Skeletal muscle satellite cell (primary cell): ENCODE measurements at regions not wholly inside any gene's neighbourhood (a gene's known extent, or its start where the extent isn't known, plus 50 kb on each side); places are given as distances from the start of the nearest gene placed in this dataset.
"Not testable (repeated sequence)": the region's sequence is repeated elsewhere in the genome, so short reads cannot be mapped to it uniquely, and the experiment has no call there.

ENCODE experiments used
- H3K27me3 ChIP-seq: 2 replicates; pipeline ENCODE4 v1.7.0; 2013; ENCODE audit warnings: low read length; ENCODE audit not compliant: control insufficient read depth, insufficient read depth
- H3K36me3 ChIP-seq: 2 replicates; pipeline ENCODE4 v1.7.0; 2013; ENCODE audit warnings: mild to moderate bottlenecking, control low read depth, low read length; ENCODE audit not compliant: insufficient read depth
- H3K4me1 ChIP-seq: 2 replicates; pipeline ENCODE4 v1.7.0; 2013; ENCODE audit warnings: low read length; ENCODE audit not compliant: control insufficient read depth, insufficient read depth
- H3K4me2 ChIP-seq: 2 replicates; pipeline ENCODE4 v1.7.0; 2013; ENCODE audit warnings: mild to moderate bottlenecking, low read length
- H3K4me3 ChIP-seq: 2 replicates; pipeline ENCODE4 v1.7.0; 2013; ENCODE audit warnings: low read length
- H3K9ac ChIP-seq: 2 replicates; pipeline ENCODE4 v1.7.0; 2013; ENCODE audit warnings: mild to moderate bottlenecking, low read depth, low read length, moderate library complexity
- H3K9me3 ChIP-seq: replicated peaks from 2 replicates; pipeline ENCODE4 v1.7.0; 2013; ENCODE audit warnings: mild to moderate bottlenecking, control low read depth, low read length

DNA sequence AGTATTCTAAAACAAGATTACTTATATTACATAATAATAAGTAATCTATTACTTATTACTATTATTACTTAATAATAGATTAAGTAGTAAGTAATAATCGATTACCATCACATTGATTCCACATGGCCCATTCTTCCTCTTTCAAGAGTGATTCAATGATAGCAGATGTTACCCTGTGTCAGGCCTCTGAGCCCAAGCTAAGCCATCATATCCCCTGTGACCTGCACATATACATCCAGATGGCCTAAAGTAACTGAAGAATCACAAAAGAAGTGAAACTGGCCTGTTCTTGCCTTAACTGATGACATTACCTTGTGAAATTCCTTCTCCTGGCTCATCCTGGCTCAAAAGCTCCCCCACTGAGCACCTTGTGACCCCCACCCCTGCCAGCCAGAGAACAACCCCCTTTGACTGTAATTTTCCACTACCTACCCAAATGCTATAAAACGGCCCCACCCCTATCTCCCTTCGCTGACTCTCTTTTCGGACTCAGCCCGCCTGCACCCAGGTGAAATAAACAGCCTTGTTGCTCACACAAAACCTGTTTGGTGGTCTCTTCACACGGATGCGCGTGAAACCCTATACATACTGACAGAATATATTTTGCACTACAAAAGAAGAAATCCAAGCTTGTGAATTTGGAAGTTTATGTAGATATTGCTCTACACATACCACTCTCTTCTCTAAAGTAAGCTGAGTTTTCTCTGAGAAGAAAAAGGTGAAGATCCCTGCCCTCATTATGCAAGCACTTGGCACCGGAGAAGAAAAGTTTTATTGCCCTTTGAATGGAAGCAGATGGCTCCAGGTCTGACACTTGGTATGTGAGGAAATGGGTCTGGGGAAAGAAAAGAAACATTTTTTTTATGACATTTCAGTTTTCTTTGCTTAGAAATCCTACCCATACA, 488.6 kb upstream of the IMPG1 start:
- not testable (repeated sequence) for H3K4me3 ChIP-seq, H3K27me3 ChIP-seq, H3K4me1 ChIP-seq, H3K4me2 ChIP-seq, H3K36me3 ChIP-seq, H3K9me3 ChIP-seq, H3K9ac ChIP-seq

GRCh38 chr6:76553256-76553655, 480.8 kb upstream of the IMPG1 start:
- Histone ChIP-seq H3K4me2 (no peak overlapping the region), H3K36me3 (no peaks in the 10 kb centered on the region), H3K27me3 (no peaks in the 10 kb centered on the region), H3K4me1 (no peaks in the 10 kb centered on the region), H3K9ac (no peak overlapping the region), H3K4me3 (no peak overlapping the region), H3K9me3 (peaks cover 4% of the 10 kb centered on the region)

DNA sequence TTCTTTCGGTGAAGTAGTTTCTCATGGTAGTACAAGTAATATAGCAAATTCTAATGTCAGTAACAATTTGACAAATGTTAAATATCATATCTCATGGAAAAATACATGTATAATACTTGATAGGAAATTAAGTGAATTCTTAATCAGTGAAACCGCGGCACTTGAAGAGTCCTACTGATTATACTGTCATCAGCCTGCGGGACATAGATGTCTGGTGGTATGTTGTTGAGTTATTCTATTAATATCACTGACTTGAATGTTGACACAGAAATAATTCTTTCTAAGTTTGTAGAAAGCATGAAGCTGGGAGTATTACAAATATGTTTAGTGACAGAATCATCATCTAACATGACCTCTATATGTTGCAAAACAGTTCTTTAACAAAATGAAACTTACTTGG, 479.8 kb upstream of the IMPG1 start:
- no peaks in the 10 kb centered on the region for H3K27me3 ChIP-seq
- H3K9ac ChIP-seq: no peak overlapping the region
- no peaks in the 10 kb centered on the region for H3K4me1 ChIP-seq
- no peak overlapping the region for H3K4me2 ChIP-seq
- no peaks in the 10 kb centered on the region for H3K36me3 ChIP-seq
- peaks cover 4% of the 10 kb centered on the region for H3K9me3 ChIP-seq
- no peak overlapping the region for H3K4me3 ChIP-seq

DNA sequence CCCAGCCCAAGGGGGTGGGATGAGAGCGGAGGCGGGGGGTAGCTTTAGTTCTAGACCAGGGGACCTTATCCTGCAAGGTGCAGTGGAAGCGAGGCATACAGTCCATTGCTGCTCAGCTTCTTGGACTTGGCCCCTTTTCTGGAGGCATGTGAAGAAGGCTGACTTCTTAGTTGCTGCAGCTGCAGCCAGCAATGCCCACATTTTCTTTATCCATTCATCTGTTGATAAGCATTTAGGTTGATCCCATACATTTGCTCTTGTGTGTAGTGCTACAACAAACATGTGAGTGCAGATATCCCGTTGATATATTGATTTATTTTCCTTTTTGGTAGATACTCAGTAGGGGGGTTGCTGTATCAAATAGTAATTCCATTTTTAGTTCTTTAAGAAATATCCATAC, 461.2 kb upstream of the IMPG1 start:
- Histone ChIP-seq H3K4me3 (no peak overlapping the region), H3K4me1 (no peaks in the 10 kb centered on the region), H3K36me3 (no peaks in the 10 kb centered on the region), H3K9me3 (peaks cover 11% of the 10 kb centered on the region), H3K9ac (no peak overlapping the region), H3K4me2 (no peak overlapping the region), H3K27me3 (no peaks in the 10 kb centered on the region)

GRCh38 chr6:76532647-76533046, 460.2 kb upstream of the IMPG1 start:
- Histone ChIP-seq H3K4me1 (no peaks in the 10 kb centered on the region), H3K9ac (no peak overlapping the region), H3K4me3 (no peak overlapping the region), H3K27me3 (no peaks in the 10 kb centered on the region), H3K9me3 (peaks cover 11% of the 10 kb centered on the region), H3K36me3 (no peaks in the 10 kb centered on the region), H3K4me2 (no peak overlapping the region)

DNA sequence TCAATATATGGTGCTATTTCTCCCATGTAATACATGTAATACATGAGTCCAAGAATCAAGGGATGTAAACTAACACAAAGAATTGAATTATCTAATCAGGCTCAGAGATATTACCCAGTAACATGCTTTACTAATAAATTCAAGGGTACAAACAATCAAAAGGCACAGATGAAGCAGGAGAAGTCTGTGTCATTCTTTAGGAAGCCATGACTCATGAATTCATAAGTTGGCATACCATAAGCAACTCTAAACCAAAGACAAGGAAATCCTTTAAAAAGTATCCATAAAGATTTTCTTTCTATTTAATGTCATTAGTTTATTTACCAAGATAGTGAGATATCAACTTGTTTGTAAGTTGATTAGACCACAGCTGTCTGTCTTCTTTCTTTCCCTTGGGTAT, 446.0 kb upstream of the IMPG1 start:
- Histone ChIP-seq H3K9ac (no peak overlapping the region), H3K36me3 (no peaks in the 10 kb centered on the region), H3K4me1 (no peaks in the 10 kb centered on the region), H3K9me3 (no peaks in the 10 kb centered on the region), H3K4me3 (no peak overlapping the region), H3K4me2 (no peak overlapping the region), H3K27me3 (no peaks in the 10 kb centered on the region)

DNA sequence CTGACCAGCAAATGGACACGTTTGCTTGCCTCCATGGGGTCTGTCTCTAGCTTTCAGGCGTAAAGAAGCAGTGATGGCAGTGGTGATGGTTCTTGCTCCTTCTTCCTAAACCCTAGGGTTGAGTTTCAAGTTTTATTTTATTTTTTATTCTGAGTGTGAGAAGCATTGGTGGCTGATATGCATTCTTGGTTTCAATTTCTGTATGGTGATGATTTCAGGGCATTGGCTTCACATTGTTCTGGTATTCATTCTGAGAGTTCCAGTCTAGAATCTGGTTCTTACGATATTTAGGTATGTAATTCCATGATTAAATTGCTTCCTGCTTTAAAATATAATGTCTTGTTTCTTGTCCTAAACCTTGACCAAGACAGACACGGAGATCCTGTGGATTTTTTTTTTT, 444.5 kb upstream of the IMPG1 start:
- H3K27me3 ChIP-seq: no peaks in the 10 kb centered on the region
- no peaks in the 10 kb centered on the region for H3K9me3 ChIP-seq
- no peak overlapping the region for H3K9ac ChIP-seq
- H3K4me2 ChIP-seq: no peak overlapping the region
- no peak overlapping the region for H3K4me3 ChIP-seq
- no peaks in the 10 kb centered on the region for H3K36me3 ChIP-seq
- no peaks in the 10 kb centered on the region for H3K4me1 ChIP-seq

GRCh38 chr6:76510489-76510888, 438.0 kb upstream of the IMPG1 start:
- no peaks in the 10 kb centered on the region for H3K36me3 ChIP-seq
- no peaks in the 10 kb centered on the region for H3K27me3 ChIP-seq
- H3K4me2 ChIP-seq: no peak overlapping the region
- H3K4me1 ChIP-seq: no peaks in the 10 kb centered on the region
- H3K9me3 ChIP-seq: no peaks in the 10 kb centered on the region
- H3K4me3 ChIP-seq: no peak overlapping the region
- no peak overlapping the region for H3K9ac ChIP-seq

- no peak overlapping the region for H3K4me3 ChIP-seq
- H3K36me3 ChIP-seq: no peaks in the 10 kb centered on the region
- no peak overlapping the region for H3K9ac ChIP-seq
Measured at GRCh38 chr6:76509397-76509796, 436.9 kb upstream of the IMPG1 start.

GRCh38 chr6:76506808-76507207, 434.3 kb upstream of the IMPG1 start:
- Histone ChIP-seq H3K9me3 (no peaks in the 10 kb centered on the region), H3K4me2 (no peak overlapping the region), H3K27me3 (no peaks in the 10 kb centered on the region), H3K4me3 (no peak overlapping the region), H3K9ac (no peak overlapping the region), H3K4me1 (no peaks in the 10 kb centered on the region), H3K36me3 (no peaks in the 10 kb centered on the region)

More at GRCh38 chr6:76509397-76509796, 436.9 kb upstream of the IMPG1 start:
- H3K27me3 ChIP-seq: no peaks in the 10 kb centered on the region
- no peaks in the 10 kb centered on the region for H3K4me1 ChIP-seq
- no peaks in the 10 kb centered on the region for H3K9me3 ChIP-seq
- no peak overlapping the region for H3K4me2 ChIP-seq

DNA sequence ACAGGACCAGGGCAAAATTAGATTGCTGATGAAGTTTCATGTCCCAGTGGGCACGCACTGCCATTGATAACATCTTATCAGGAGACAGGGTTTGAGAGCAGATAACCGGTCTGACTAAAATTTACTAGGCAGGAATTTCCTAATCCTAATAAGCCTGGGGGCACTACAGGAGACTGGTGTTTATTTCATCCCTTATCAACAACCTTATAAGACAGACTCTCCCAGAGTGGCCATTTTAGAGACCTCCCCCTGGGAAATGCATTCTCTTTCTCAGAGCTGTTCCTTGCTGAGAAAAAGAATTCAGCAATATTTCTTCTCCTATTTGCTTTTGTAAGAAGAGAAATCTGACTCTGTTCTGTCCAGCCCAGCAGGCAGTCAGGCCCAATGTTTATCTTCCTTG, 423.4 kb upstream of the IMPG1 start:
- H3K4me1 ChIP-seq: no peaks in the 10 kb centered on the region
- no peaks in the 10 kb centered on the region for H3K36me3 ChIP-seq
- no peak overlapping the region for H3K9ac ChIP-seq
- no peak overlapping the region for H3K4me3 ChIP-seq
- H3K9me3 ChIP-seq: no peaks in the 10 kb centered on the region
- H3K27me3 ChIP-seq: no peaks in the 10 kb centered on the region
- no peak overlapping the region for H3K4me2 ChIP-seq

DNA sequence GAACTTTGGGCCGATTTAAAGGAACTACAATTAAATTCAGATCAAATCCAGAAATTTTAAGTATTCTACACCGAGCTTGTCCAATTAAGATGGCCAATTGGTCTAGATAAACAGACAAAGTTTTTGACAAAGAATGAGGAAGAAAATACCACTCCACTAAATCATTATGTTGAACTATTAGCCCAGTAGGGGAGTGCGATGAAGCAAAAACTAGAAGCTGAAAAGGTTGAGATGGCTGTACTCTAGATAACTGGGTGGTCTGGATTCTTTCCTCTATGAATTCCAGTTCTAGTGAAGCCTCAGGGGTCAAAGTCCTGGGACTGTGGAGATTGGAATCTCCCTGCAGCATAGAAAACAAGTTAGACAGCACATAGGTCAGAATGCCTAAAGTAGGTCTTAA, 418.9 kb upstream of the IMPG1 start:
- H3K36me3 ChIP-seq, H3K4me1 ChIP-seq, H3K4me2 ChIP-seq, H3K4me3 ChIP-seq, H3K9ac ChIP-seq, H3K9me3 ChIP-seq, H3K27me3 ChIP-seq: not testable (repeated sequence)
